ENCODE measurements at regions not wholly inside any gene's neighbourhood (a gene's known extent, or its start where the extent isn't known, plus 50 kb on each side); places are given as distances from the start of the nearest gene placed in this dataset.

- no peak for DNase-seq (ENCODE audit: low read depth)
- no peak overlapping the region for H3K4me3 ChIP-seq (ENCODE audit: low read depth, low read length)
- no peak for TF ChIP-seq CTCF (IDR thresholded peaks at IDR 0.05; ENCODE audit: control insufficient read depth, extremely low read depth, insufficient read depth)
These were observed 61.0 kb upstream of the SLC24A5 start for GRCh38 chr15:48059791-48060190.

GRCh38 chr15:48060396-48060795 is 60.4 kb upstream of the SLC24A5 start:
- no peak for DNase-seq (ENCODE audit: low read depth)
- no peak overlapping the region for H3K4me3 ChIP-seq (ENCODE audit: low read depth, low read length)
- no peak for TF ChIP-seq CTCF (IDR thresholded peaks at IDR 0.05; ENCODE audit: control insufficient read depth, extremely low read depth, insufficient read depth)

- no peak for TF ChIP-seq CTCF (IDR thresholded peaks at IDR 0.05; ENCODE audit: control insufficient read depth, extremely low read depth, insufficient read depth)
- H3K4me3 ChIP-seq (ENCODE audit: low read depth, low read length), result no peak overlapping the region
- DNase-seq (ENCODE audit: low read depth), result no peak
These were observed 59.2 kb upstream of the SLC24A5 start for GRCh38 chr15:48061605-48062004.

GRCh38 chr15:48062148-48062872 is 58.5 kb upstream of the SLC24A5 start:
- H3K4me3 ChIP-seq (ENCODE audit: low read depth, low read length), result no peak overlapping the region
- TF ChIP-seq CTCF (IDR thresholded peaks at IDR 0.05; ENCODE audit: control insufficient read depth, extremely low read depth, insufficient read depth), result no peak
- no peak for DNase-seq (ENCODE audit: low read depth)

GRCh38 chr15:48063411-48063985 is 57.3 kb upstream of the SLC24A5 start:
- no peak for TF ChIP-seq CTCF (IDR thresholded peaks at IDR 0.05; ENCODE audit: control insufficient read depth, extremely low read depth, insufficient read depth)
- no peak overlapping the region for H3K4me3 ChIP-seq (ENCODE audit: low read depth, low read length)
- no peak for DNase-seq (ENCODE audit: low read depth)

GRCh38 chr15:48064421-48064820 is 56.4 kb upstream of the SLC24A5 start:
- no peak for TF ChIP-seq CTCF (IDR thresholded peaks at IDR 0.05; ENCODE audit: control insufficient read depth, extremely low read depth, insufficient read depth)

GRCh38 chr15:48066456-48066855 is 54.3 kb upstream of the SLC24A5 start:
- TF ChIP-seq CTCF (IDR thresholded peaks at IDR 0.05; ENCODE audit: control insufficient read depth, extremely low read depth, insufficient read depth), result no peak
- no peak overlapping the region for H3K4me3 ChIP-seq (ENCODE audit: low read depth, low read length)
- DNase-seq (ENCODE audit: low read depth), result no peak

More at GRCh38 chr15:48064421-48064820, 56.4 kb upstream of the SLC24A5 start:
- no peak overlapping the region for H3K4me3 ChIP-seq (ENCODE audit: low read depth, low read length)
- DNase-seq (ENCODE audit: low read depth), result no peak
